Adipose tissue (tissue), 3 donors: ENCODE measurements at regions not wholly inside any gene's neighbourhood (a gene's known extent, or its start where the extent isn't known, plus 50 kb on each side); places are given as distances from the start of the nearest gene placed in this dataset.

Experiments
- H3K27ac ChIP-seq: one replicate; pipeline ENCODE4 v1.5.1; 2013; ENCODE audit warnings: low read depth, low read length
- WGBS, 3 donors: extraction: QIAGEN DNeasy Blood & Tissue Kit; methylation state at CpG; one replicate each; pipeline ENCODE4 v1.1.7; 2013; 5-methylcytosine and 5-hydroxymethylcytosine counted together
- donor health status: healthy with polysubstance abuse.
- donor health status: Bipolar disorder and iron deficiency.
- donor health status: healthy.

DNA sequence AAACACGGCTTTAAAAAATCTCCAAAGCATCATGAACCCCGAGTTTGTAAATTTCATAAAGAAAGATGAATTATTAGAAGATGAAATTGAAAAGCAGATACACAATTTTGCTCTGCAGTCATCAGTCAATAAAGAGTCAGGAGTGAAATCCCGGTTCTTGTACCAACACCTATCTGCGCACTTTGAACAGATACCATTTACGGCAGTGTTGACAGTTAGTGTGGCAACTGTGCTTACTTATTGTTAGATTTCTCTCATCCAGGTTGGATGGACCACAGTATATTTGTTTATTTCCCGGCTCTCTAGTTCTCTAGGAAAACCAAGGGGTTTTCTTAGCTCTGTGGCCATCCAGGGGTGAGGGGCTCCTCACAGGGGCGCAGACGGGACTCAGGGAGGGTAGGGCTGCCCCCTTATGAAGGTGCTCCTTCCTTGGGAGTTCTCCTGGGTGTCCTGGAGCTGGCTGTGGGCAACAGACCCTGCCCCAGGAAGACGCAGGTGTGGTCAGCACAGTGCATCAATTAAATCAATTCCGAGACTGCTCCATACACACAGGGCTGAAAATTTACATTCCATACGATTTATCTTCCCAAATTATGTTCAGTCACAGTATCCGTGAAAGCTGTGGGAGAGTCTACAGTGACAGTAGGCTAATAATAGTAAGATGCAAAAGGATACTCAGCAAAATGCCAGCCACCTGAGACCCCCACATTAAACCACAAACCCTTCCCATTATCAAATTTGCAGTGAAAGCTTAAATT lies 107.0 kb upstream of the C1QTNF9B start:
- 84 to 92% (median 88%) methylated on average over 12 of the region's 12 CpGs for WGBS, 3 donors
- H3K27ac ChIP-seq: no peak overlapping the region

- WGBS, 3 donors: 54 to 76% (median 66%) methylated on average over 3 of the region's 3 CpGs
- H3K27ac ChIP-seq: no peak overlapping the region
Observed at GRCh38 chr13:24004971-24005370, 107.7 kb upstream of the C1QTNF9B start.

GRCh38 chr13:24005755-24006281 lies 108.5 kb upstream of the C1QTNF9B start:
- 24 to 72% (median 71%) methylated on average over 4 of the region's 4 CpGs for WGBS, 3 donors
- H3K27ac ChIP-seq: no peak overlapping the region

DNA sequence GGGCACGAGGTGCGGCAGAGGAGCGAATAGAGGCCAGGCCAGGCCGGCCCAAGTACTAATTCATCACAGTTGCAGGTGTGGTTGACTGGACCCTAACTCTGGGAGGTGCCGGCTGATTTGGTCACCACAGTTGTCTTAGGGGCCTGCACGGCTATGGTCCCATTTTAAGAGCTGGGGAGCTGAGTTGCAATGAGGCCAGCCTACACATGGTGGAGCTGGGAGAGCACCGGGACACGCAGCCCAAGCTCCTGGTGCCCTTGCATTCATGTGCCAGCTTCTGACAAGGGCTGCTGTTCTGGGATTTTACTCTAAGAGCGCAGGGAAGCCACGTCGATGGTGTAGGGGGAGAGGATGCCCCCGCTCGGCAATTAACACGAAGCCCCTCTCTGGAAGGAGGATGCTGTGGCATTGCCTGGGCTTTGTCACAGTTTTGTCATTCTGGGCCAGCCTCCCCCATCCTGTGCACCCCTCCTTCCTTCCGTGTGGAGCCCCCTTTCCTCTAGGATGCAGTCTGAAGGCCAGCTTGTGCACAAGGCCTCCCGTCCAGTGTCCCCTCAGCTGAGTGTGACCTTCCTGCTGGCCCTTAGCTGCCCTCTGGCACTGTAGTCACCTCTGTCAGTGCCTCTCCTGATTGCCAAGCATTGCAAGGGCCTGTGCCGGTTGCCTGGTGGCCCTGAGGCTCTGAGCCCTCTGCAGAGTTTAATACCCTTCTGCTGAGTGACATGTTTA lies 109.4 kb upstream of the C1QTNF9B start:
- 85 to 89% (median 88%) methylated on average over 17 of the region's 17 CpGs for WGBS, 3 donors
- H3K27ac ChIP-seq: no peak overlapping the region

GRCh38 chr13:24007979-24008620 lies 110.8 kb upstream of the C1QTNF9B start:
- WGBS, 3 donors: 86 to 92% (median 90%) methylated on average over 9 of the region's 9 CpGs
- H3K27ac ChIP-seq: no peak overlapping the region

DNA sequence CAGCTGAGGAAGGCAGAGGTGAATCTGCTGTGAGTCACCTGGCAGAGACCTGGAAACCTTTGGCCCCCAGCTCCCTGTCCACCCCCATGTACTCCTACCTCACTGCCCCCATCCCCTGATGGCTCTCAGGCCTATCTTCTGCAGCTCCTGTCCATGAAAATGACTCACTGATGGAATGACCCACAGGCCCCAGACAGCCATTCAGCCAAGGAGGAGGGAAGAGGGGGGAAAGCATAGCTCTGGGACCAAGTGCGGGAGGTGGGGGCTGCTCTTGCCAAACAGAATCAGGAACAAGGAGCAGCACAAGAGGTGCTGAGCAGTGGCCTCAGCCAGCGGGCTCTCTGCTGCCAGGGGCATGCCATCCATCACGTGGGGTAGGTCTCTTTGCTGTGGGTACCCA lies 111.4 kb upstream of the C1QTNF9B start:
- 80 to 95% (median 87%) methylated on average over 3 of the region's 3 CpGs for WGBS, 3 donors
- no peak overlapping the region for H3K27ac ChIP-seq

GRCh38 chr13:24011266-24011665 lies 114.0 kb upstream of the C1QTNF9B start:
- no peak overlapping the region for H3K27ac ChIP-seq

DNA sequence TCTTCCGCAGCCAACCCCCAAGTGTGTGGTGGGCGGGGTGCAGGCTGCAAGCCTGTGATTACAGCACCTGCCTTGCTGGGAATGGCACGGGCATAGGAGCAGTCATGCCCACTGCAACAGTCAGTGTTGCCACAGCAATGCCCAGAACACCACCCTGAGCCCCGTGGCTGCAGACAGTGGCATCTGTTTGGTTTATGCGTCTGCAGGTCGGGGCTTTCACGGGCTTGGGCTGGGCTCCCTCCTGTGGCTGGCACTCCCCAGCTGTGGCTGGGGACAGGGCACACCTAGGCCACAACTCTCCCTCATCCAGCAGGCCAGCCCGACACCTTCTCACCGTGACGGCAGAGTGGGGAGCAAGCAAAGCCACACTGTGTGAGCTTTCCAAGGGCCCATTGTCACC lies 115.3 kb upstream of the C1QTNF9B start:
- 89 to 90% (median 90%) methylated on average over 10 of the region's 10 CpGs for WGBS, 3 donors
- H3K27ac ChIP-seq: no peak overlapping the region

More at GRCh38 chr13:24011266-24011665, 114.0 kb upstream of the C1QTNF9B start:
- WGBS, 3 donors: 90 to 95% (median 94%) methylated on average over 7 of the region's 7 CpGs

- WGBS, 3 donors: 83 to 94% (median 93%) methylated on average over 6 of the region's 6 CpGs
Observed at GRCh38 chr13:24013189-24013588, 115.9 kb upstream of the C1QTNF9B start.

DNA sequence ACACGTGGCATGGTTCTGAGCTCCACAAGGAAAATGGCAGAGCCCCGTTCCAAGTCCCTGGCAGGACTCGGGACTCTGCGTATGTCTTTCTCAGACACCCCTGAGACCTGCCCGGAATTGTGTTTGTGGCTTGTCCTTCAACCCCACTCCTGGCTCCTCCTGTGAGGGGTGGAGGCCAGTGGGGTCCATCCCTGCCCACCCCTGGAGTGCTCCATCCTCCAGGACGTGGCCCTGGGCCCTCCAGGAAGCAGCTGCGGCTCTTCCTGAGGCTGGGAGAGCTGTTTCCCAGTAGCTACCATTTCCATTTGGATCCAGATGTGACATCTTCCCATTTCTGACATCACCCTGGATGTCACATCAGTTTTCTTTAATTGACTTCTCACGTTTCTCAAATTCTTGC lies 118.7 kb upstream of the C1QTNF9B start:
- 80 to 87% (median 85%) methylated on average over 8 of the region's 8 CpGs for WGBS, 3 donors
- H3K27ac ChIP-seq: no peak overlapping the region

More at GRCh38 chr13:24013189-24013588, 115.9 kb upstream of the C1QTNF9B start:
- H3K27ac ChIP-seq: no peak overlapping the region

DNA sequence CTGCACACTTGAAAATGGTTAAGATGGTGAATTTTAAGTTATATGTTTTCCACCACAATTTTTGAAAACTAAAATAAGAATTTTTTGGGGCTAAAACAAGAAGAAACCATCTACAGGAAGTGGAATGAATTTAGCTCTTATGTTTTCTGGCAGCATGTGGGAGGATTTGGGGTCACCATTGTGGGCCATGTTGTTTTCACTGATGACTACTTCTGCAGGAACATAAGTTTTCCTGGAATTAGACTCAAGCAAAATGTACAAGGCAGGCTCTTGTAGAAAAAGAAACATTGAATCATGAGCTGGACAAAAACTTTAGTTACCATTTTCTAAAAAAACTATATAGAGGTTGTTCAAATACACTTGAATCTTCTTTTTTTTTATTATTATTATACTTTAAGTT lies 125.3 kb upstream of the C1QTNF9B start:
- no peak overlapping the region for H3K27ac ChIP-seq

GRCh38 chr13:24023073-24023472 lies 125.8 kb upstream of the C1QTNF9B start:
- WGBS, 3 donors: 85 to 95% (median 95%) methylated on average over 1 of the region's 1 CpG
- H3K27ac ChIP-seq: no peak overlapping the region

DNA sequence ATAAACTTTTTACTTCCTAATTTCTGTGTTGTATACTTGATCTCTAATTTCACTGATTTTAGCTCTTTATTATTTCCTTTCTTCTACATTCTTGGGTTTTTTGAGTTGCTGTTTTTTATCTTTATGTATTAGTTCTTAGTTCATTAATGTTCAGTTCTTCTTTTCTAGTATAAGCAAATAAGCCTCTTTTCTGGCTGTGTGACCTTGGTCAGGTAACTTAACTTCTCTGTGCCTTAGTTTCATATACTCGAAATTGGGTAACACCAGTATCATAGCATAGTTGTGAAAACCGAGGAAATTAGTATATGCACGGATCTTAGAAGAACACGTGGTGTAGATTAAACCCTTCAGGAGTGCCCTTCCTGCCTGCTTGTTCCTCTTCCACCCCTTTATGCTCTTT lies 130.2 kb upstream of the C1QTNF9B start:
- H3K27ac ChIP-seq: no peak overlapping the region
- WGBS, 3 donors: 45 to 74% (median 53%) methylated on average over 4 of the region's 4 CpGs

DNA sequence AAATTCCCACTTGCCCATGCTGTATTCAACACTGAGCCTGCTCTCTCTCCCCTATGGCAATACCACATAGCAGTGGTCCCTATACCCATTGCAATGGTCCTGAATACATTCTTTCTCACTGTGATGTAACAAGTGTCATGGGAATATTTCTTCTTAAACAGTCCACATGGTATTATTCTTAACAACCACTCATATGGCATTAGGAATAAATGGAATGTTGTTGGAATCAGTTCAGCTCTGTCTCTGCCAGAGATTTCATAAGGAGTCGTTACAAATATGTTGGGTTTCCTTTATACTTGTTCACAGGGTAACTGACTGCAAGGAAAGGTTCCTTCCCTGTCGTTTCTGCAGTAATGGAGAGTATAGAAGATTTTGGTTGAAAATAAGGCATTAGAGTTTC lies 128.3 kb upstream of the SPATA13 start:
- H3K27ac ChIP-seq: no peak overlapping the region
- WGBS, 3 donors: 15 to 32% (median 27%) methylated on average over 2 of the region's 2 CpGs

GRCh38 chr13:24032674-24033073 lies 127.8 kb upstream of the SPATA13 start:
- 21 to 61% (median 52%) methylated on average over 2 of the region's 2 CpGs for WGBS, 3 donors

DNA sequence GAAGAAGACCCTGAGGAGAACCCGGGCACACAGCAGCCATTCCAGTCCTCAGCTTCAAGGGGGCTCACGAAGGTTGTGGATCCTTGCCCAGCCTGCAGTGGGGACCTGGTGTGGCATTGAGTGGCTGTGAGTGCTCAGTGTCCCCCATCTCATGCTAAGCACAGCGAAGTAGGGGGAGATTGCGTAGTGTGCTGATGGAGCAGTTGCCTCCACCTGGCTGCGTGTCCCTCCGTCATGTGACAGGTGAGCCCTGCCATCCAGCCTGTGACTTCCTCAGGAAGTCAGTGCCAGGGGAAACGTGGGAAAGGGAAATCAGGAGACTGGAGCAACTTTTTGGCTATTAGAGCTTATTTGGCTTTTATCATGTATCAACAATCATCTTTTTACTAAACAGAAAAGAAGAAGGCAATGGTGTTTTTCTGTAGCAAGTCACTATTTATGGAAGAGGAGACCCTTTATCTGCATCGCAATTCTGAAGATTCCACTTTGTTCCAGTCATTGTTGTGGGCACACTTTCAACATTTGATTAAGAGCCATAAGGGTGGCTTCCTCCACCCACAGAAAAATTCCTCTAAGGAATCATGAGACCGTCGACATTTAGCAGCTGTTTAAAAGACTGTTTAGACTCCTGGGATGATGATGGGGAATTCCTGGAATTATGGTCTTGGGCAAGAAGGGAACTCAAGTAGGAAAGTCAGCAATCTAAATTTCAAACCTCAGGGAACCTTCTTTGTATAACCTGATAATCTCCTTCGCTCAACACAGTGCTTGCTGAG lies 126.8 kb upstream of the SPATA13 start:
- 54 to 63% (median 60%) methylated on average over 11 of the region's 11 CpGs for WGBS, 3 donors
- no peak overlapping the region for H3K27ac ChIP-seq

More at GRCh38 chr13:24032674-24033073, 127.8 kb upstream of the SPATA13 start:
- no peak overlapping the region for H3K27ac ChIP-seq

GRCh38 chr13:24035411-24035810 lies 125.1 kb upstream of the SPATA13 start:
- 70 to 76% (median 73%) methylated on average over 5 of the region's 5 CpGs for WGBS, 3 donors

DNA sequence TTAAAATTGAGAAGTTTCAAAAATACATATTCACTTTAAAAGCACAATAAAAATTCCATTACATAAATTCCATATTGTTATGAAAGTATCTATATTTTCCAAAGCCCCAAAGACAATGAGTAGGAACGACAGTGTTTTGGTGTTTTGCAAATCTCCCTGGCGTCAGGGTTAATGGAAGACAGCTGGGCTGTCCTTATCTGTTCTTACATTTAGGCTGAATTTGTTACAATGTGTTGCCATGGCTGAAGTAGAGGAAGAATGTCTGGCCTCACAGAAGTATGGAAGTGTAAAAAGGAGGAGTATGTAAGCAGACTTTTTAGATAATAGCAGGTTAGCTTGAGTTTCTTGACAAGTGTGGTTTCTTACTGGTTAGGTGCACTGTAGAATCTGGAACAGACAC lies 124.4 kb upstream of the SPATA13 start:
- WGBS, 3 donors: 59 to 75% (median 62%) methylated on average over 2 of the region's 2 CpGs
- no peak overlapping the region for H3K27ac ChIP-seq

More at GRCh38 chr13:24035411-24035810, 125.1 kb upstream of the SPATA13 start:
- no peak overlapping the region for H3K27ac ChIP-seq
